GM23338 (cell line): ENCODE measurements at regions not wholly inside any gene's neighbourhood (a gene's known extent, or its start where the extent isn't known, plus 50 kb on each side); places are given as distances from the start of the nearest gene placed in this dataset.

Experiments
- ATAC-seq: fragments of 200-7000 bp; cut with Tn5 transposase; 3 replicates; pipeline ENCODE4 v1.9.1; 2020
- DNase-seq: peaks from one replicate; pipeline ENCODE4 v3.0.0-alpha.2; 2015; ENCODE audit warnings: low spot score
- H2AFZ ChIP-seq: fragments of 200-600 bp; sonication (generic); 2 replicates; pipeline ENCODE4 v1.8.0; 2016; ENCODE audit warnings: antibody characterized with exemption, mild to moderate bottlenecking, moderate library complexity
- H3F3A ChIP-seq: fragments of 200-600 bp; sonication (generic); replicated peaks from 2 replicates; pipeline ENCODE4 v1.8.0; 2017; ENCODE audit warnings: antibody characterized with exemption, mixed run types, low read depth
- H3K27ac ChIP-seq: fragments of 200-600 bp; sonication (generic); 2 replicates; pipeline ENCODE4 v1.6.1; 2016; ENCODE audit warnings: low read depth
- H3K27me3 ChIP-seq: fragments of 200-600 bp; sonication (generic); 2 replicates; pipeline ENCODE4 v1.8.0; 2016; ENCODE audit warnings: mild to moderate bottlenecking, mixed run types, moderate library complexity; ENCODE audit not compliant: insufficient read depth
- H3K36me3 ChIP-seq: fragments of 200-600 bp; sonication (generic); 2 replicates; pipeline ENCODE4 v1.8.0; 2016; ENCODE audit warnings: mild to moderate bottlenecking; ENCODE audit not compliant: insufficient read depth
- H3K4me1 ChIP-seq: fragments of 200-600 bp; sonication (generic); 2 replicates; pipeline ENCODE4 v1.8.0; 2016; ENCODE audit warnings: mild to moderate bottlenecking, moderate library complexity; ENCODE audit not compliant: insufficient read depth
- H3K4me2 ChIP-seq: fragments of 200-600 bp; sonication (generic); 2 replicates; pipeline ENCODE4 v1.7.1; 2017; ENCODE audit warnings: mixed run types
- H3K4me3 ChIP-seq: fragments of 200-600 bp; sonication (generic); 2 replicates; pipeline ENCODE4 v1.6.1; 2016; ENCODE audit warnings: mixed run types
- H3K79me2 ChIP-seq: fragments of 200-600 bp; sonication (generic); replicated peaks from 2 replicates; pipeline ENCODE4 v1.8.0; 2017; ENCODE audit warnings: mild to moderate bottlenecking; ENCODE audit not compliant: insufficient read depth
- H3K9me2 ChIP-seq: fragments of 200-600 bp; sonication (generic); 2 replicates; pipeline ENCODE4 v1.8.0; 2017; ENCODE audit not compliant: insufficient read depth
- H4K20me1 ChIP-seq: fragments of 200-600 bp; sonication (generic); replicated peaks from 2 replicates; pipeline ENCODE4 v1.8.0; 2017; ENCODE audit warnings: mild to moderate bottlenecking; ENCODE audit not compliant: insufficient read depth
- H3K27ac Mint-ChIP-seq: 2 replicates; pipeline ENCODE4 v1.8.0; 2020; ENCODE audit warnings: inconsistent platforms, mild to moderate bottlenecking, moderate library complexity, mixed read lengths
- H3K27me3 Mint-ChIP-seq: 3 replicates; pipeline ENCODE4 v1.8.0; 2022; ENCODE audit warnings: low read depth, mild to moderate bottlenecking, moderate library complexity, mixed read lengths, inconsistent platforms; ENCODE audit not compliant: insufficient read depth, poor library complexity
- H3K36me3 Mint-ChIP-seq: 3 replicates; pipeline ENCODE4 v1.8.0; 2021; ENCODE audit warnings: low read depth, mild to moderate bottlenecking, inconsistent platforms, moderate library complexity, mixed read lengths
- H3K4me1 Mint-ChIP-seq: 3 replicates; pipeline ENCODE4 v1.8.0; 2020; ENCODE audit warnings: mild to moderate bottlenecking, inconsistent platforms, mixed read lengths
- H3K4me3 Mint-ChIP-seq: 3 replicates; pipeline ENCODE4 v1.8.0; 2021; ENCODE audit warnings: moderate library complexity, mild to moderate bottlenecking, inconsistent platforms, mixed read lengths
- H3K9me3 Mint-ChIP-seq: 3 replicates; pipeline ENCODE4 v1.8.0; 2020; ENCODE audit warnings: moderate library complexity, mild to moderate bottlenecking, inconsistent platforms, mixed read lengths
- CREB1 ChIP-seq: fragments of 250-450 bp; sonication (Bioruptor Pico); IDR thresholded peaks from 2 replicates; pipeline ENCODE4 v1.5.0; 2020; ENCODE audit warnings: low read depth, mild to moderate bottlenecking, moderate library complexity
- CTCF ChIP-seq, 2 experiments: fragments of 200-600 bp in 1 of 2; sonication (generic) in 1 of 2; conservative IDR thresholded peaks; 2 replicates each; pipeline versions ENCODE4 v1.5.1 to v1.6.1; 2016 to 2017; ENCODE audit warnings: antibody characterized with exemption in 2 of 2, low read depth in 2 of 2, mild to moderate bottlenecking in 2 of 2, moderate library complexity in 1 of 2
- EZH2 ChIP-seq: fragments of 200-600 bp; sonication (generic); IDR thresholded peaks from one replicate; pipeline ENCODE4 v1.8.0; 2017; ENCODE audit warnings: antibody characterized with exemption, mild to moderate bottlenecking, low read depth; ENCODE audit not compliant: unreplicated experiment
- EZH2phosphoT487 ChIP-seq: fragments of 200-600 bp; sonication (generic); IDR thresholded peaks from one replicate; pipeline ENCODE4 v1.8.1; 2018; ENCODE audit warnings: antibody characterized with exemption; ENCODE audit not compliant: unreplicated experiment
- JUNB ChIP-seq: IDR thresholded peaks from one replicate; pipeline ENCODE4 v1.6.1; 2016; ENCODE audit warnings: antibody characterized with exemption; ENCODE audit not compliant: unreplicated experiment
- NANOG ChIP-seq: IDR thresholded peaks from 2 replicates; pipeline ENCODE4 v1.6.1; 2016; ENCODE audit warnings: antibody characterized with exemption, borderline replicate concordance
- POLR2AphosphoS5 ChIP-seq: IDR thresholded peaks from 2 replicates; pipeline ENCODE4 v1.6.1; 2016; ENCODE audit warnings: antibody characterized with exemption, low read depth
- STAT1 ChIP-seq: IDR thresholded peaks from one replicate; pipeline ENCODE4 v1.6.1; 2016; ENCODE audit warnings: antibody characterized with exemption; ENCODE audit not compliant: unreplicated experiment
- ZNF114 ChIP-seq: fragments of 250-450 bp; sonication (Bioruptor Pico); IDR thresholded peaks from 2 replicates; pipeline ENCODE4 v1.5.0; 2020; ENCODE audit warnings: mild to moderate bottlenecking, moderate library complexity
- ZNF331 ChIP-seq: fragments of 250-450 bp; sonication (Bioruptor Pico); IDR thresholded peaks from 2 replicates; pipeline ENCODE4 v1.5.0; 2020; ENCODE audit warnings: low read depth, mild to moderate bottlenecking, moderate library complexity
- ZNF462 ChIP-seq: fragments of 250-450 bp; sonication (Bioruptor Pico); IDR thresholded peaks from 2 replicates; pipeline ENCODE4 v1.5.0; 2020; ENCODE audit warnings: mild to moderate bottlenecking, moderate library complexity
- TF ChIP-seq, protein P1 (sequence below): IDR thresholded peaks from one replicate; pipeline ENCODE4 v1.6.1; 2018; ENCODE audit warnings: antibody characterized with exemption; ENCODE audit not compliant: unreplicated experiment
- TF ChIP-seq, protein P2 (sequence below): IDR thresholded peaks from 2 replicates; pipeline ENCODE4 v1.6.1; 2016; ENCODE audit warnings: antibody characterized with exemption

GRCh38 chr3:176807938-176808337 is 389.3 kb downstream of the TBL1XR1 start:
- H3K9me2 ChIP-seq, result 0 out of 2 replicates have a peak, but pooled peaks cover 3% of the 10 kb centered on the region
- no peak for TF ChIP-seq POLR2AphosphoS5
- TF ChIP-seq CREB1 (CRISPR knock-in tag), result no peak
- no peak for TF ChIP-seq EZH2
- no peak for TF ChIP-seq CTCF (conservative IDR thresholded peaks at IDR 0.05; ENCODE audit: low read depth in 2 of 2)
- TF ChIP-seq ZNF462 (CRISPR knock-in tag), result no peak
- TF ChIP-seq, protein P1, sequence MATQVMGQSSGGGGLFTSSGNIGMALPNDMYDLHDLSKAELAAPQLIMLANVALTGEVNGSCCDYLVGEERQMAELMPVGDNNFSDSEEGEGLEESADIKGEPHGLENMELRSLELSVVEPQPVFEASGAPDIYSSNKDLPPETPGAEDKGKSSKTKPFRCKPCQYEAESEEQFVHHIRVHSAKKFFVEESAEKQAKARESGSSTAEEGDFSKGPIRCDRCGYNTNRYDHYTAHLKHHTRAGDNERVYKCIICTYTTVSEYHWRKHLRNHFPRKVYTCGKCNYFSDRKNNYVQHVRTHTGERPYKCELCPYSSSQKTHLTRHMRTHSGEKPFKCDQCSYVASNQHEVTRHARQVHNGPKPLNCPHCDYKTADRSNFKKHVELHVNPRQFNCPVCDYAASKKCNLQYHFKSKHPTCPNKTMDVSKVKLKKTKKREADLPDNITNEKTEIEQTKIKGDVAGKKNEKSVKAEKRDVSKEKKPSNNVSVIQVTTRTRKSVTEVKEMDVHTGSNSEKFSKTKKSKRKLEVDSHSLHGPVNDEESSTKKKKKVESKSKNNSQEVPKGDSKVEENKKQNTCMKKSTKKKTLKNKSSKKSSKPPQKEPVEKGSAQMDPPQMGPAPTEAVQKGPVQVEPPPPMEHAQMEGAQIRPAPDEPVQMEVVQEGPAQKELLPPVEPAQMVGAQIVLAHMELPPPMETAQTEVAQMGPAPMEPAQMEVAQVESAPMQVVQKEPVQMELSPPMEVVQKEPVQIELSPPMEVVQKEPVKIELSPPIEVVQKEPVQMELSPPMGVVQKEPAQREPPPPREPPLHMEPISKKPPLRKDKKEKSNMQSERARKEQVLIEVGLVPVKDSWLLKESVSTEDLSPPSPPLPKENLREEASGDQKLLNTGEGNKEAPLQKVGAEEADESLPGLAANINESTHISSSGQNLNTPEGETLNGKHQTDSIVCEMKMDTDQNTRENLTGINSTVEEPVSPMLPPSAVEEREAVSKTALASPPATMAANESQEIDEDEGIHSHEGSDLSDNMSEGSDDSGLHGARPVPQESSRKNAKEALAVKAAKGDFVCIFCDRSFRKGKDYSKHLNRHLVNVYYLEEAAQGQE, result no peak
- TF ChIP-seq ZNF331, result no peak
- no peak for TF ChIP-seq EZH2phosphoT487
- TF ChIP-seq, protein P2, sequence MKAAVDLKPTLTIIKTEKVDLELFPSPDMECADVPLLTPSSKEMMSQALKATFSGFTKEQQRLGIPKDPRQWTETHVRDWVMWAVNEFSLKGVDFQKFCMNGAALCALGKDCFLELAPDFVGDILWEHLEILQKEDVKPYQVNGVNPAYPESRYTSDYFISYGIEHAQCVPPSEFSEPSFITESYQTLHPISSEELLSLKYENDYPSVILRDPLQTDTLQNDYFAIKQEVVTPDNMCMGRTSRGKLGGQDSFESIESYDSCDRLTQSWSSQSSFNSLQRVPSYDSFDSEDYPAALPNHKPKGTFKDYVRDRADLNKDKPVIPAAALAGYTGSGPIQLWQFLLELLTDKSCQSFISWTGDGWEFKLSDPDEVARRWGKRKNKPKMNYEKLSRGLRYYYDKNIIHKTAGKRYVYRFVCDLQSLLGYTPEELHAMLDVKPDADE, result no peak
- TF ChIP-seq JUNB, result no peak
- no peak for TF ChIP-seq NANOG
- no peak for TF ChIP-seq STAT1
- TF ChIP-seq ZNF114 (CRISPR knock-in tag), result no peak
- H3F3A ChIP-seq, result no peaks in the 10 kb centered on the region
- H3K27ac Mint-ChIP-seq, result no peak overlapping the region
- H3K4me3 Mint-ChIP-seq, result no peak overlapping the region
- H3K4me3 ChIP-seq, result no peak overlapping the region
- H4K20me1 ChIP-seq, result no peaks in the 10 kb centered on the region
- H3K79me2 ChIP-seq, result no peaks in the 10 kb centered on the region
- H3K27ac ChIP-seq, result no peak overlapping the region
- no peak overlapping the region for H2AFZ ChIP-seq
- no peaks in the 10 kb centered on the region for H3K4me1 ChIP-seq
- peaks cover 4% of the 10 kb centered on the region; the same call in 2 of the 3 replicates for H3K4me1 Mint-ChIP-seq
- no peak overlapping the region for H3K4me2 ChIP-seq
- H3K9me3 Mint-ChIP-seq, result no peaks in the 10 kb centered on the region; the same call in 2 of the 3 replicates
- no peaks in the 10 kb centered on the region for H3K27me3 ChIP-seq
- no peaks in the 10 kb centered on the region for H3K36me3 ChIP-seq
- DNase-seq (no peak), ATAC-seq (no peak)
- no peaks in the 10 kb centered on the region for H3K27me3 Mint-ChIP-seq
- no peaks in the 10 kb centered on the region for H3K36me3 Mint-ChIP-seq
